Ovary (tissue), 7 donors: ENCODE measurements at regions not wholly inside any gene's neighbourhood (a gene's known extent, or its start where the extent isn't known, plus 50 kb on each side); places are given as distances from the start of the nearest gene placed in this dataset.

ENCODE experiments used
- DNase-seq, 5 donors: peaks; one replicate each; pipeline ENCODE4 v3.0.0-alpha.2; 2019 to 2020
- H3K27ac ChIP-seq, 2 donors: fragments of 200-600 bp; one replicate each; pipeline versions ENCODE4 v1.5.1 to v1.8.0; 2019 to 2022
- H3K27me3 ChIP-seq: fragments of 200-600 bp; one replicate; pipeline ENCODE4 v1.8.0; 2022
- H3K36me3 ChIP-seq: fragments of 200-600 bp; sonication (generic); one replicate; pipeline ENCODE4 v1.5.1; 2019
- H3K4me1 ChIP-seq: one replicate; pipeline ENCODE4 v1.8.1; 2013; ENCODE audit warnings: mild to moderate bottlenecking, moderate library complexity; ENCODE audit not compliant: insufficient read depth
- H3K4me3 ChIP-seq: fragments of 200-600 bp; sonication (generic); one replicate; pipeline ENCODE4 v1.5.1; 2017
- H3K9me3 ChIP-seq, 2 donors: fragments of 200-600 bp in 1 of 2; sonication (generic) in 1 of 2; one replicate each; pipeline versions ENCODE4 v1.5.1 to v1.8.1; 2013 to 2019; ENCODE audit warnings: mild to moderate bottlenecking in 1 of 2, moderate library complexity in 1 of 2
- EP300 ChIP-seq: sonication (generic); formaldehyde crosslinking; IDR thresholded peaks from one replicate; pipeline ENCODE4 v1.6.1; 2017; ENCODE audit warnings: antibody characterized with exemption
- POLR2A ChIP-seq: fragments of 450-650 bp; IDR thresholded peaks from one replicate; pipeline ENCODE4 v1.6.1; 2017; ENCODE audit warnings: antibody characterized with exemption, mild to moderate bottlenecking, moderate library complexity
- WGBS, 3 donors: extraction: QIAGEN DNeasy Blood & Tissue Kit in 1 of 3; methylation state at CpG; one replicate each; pipeline versions ENCODE4 v1.1.5 to v1.1.7; 2013 to 2017; 5-methylcytosine and 5-hydroxymethylcytosine counted together
- intact Hi-C, 4 donors: fragments of 100-400 bp; cut with DNase I; formaldehyde crosslinking; loops; one replicate each; pipeline versions ENCODE4 v1.11.0 to v1.15.1; 2022 to 2023
- TF ChIP-seq, protein P1 (sequence below), 3 donors: fragments of 450-650 bp in 2 of 3; fragments of 200-600 bp in 1 of 3; IDR thresholded peaks; one replicate each; pipeline versions ENCODE4 v1.5.1 to v1.8.0; 2016 to 2022; ENCODE audit warnings: antibody characterized with exemption in 3 of 3, mild to moderate bottlenecking in 1 of 3
- donor health status: DM: no; HTN: no; CAD: no; lungs with moderate emphysema.
- donor health status: DM: no; HTN: no; CAD: no.
- donor health status: Bipolar disorder and iron deficiency.
- donor health status: DM: no; HTN: no; CAD: no.
- donor health status: DM: yes; HTN: yes; CAD: no.

DNA sequence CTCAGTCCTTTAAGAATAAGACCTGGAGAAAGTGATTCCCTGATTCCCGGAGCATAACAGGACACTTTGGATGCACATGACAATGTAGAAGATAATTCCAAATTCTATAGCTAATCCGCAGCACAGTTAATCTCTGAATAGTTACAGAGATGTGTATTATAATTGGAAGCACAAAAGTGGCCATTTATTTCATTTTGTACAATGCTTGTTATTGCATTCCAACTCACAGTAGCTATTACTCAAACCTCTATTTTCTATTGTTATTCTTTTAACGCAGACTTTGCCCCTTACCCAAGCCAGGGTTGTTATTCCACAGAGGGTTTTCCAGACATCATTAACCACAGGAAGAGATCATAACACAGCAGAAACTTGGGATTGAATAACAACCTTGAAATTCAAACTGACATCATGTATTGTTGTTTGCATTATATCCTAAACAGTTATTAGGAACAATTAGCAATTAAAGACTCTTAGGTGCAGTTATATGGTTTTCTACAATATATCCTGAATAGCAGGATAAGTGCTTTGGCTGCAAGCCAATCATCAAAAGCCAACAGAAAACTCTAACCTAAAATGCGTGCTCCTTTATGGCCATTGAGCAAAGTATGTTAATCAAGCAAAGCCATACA lies 984.0 kb upstream of the TENM3 start:
- Histone ChIP-seq H3K9me3 (no peaks in the 10 kb centered on the region), H3K4me3 (no peak overlapping the region), H3K27me3 (no peaks in the 10 kb centered on the region), H3K27ac (no peak overlapping the region), H3K4me1 (no peaks in the 10 kb centered on the region), H3K36me3 (no peaks in the 10 kb centered on the region)
- TF ChIP-seq POLR2A (no peak), EP300 (no peak)
- TF ChIP-seq, protein P1, sequence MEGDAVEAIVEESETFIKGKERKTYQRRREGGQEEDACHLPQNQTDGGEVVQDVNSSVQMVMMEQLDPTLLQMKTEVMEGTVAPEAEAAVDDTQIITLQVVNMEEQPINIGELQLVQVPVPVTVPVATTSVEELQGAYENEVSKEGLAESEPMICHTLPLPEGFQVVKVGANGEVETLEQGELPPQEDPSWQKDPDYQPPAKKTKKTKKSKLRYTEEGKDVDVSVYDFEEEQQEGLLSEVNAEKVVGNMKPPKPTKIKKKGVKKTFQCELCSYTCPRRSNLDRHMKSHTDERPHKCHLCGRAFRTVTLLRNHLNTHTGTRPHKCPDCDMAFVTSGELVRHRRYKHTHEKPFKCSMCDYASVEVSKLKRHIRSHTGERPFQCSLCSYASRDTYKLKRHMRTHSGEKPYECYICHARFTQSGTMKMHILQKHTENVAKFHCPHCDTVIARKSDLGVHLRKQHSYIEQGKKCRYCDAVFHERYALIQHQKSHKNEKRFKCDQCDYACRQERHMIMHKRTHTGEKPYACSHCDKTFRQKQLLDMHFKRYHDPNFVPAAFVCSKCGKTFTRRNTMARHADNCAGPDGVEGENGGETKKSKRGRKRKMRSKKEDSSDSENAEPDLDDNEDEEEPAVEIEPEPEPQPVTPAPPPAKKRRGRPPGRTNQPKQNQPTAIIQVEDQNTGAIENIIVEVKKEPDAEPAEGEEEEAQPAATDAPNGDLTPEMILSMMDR (IDR thresholded peaks at IDR 0.05), result no peak
- intact Hi-C loops, result no loop called here
- DNase-seq, result no peak
- WGBS, 3 donors, result 51 to 56% (median 56%) methylated on average over 4 of the region's 4 CpGs

DNA sequence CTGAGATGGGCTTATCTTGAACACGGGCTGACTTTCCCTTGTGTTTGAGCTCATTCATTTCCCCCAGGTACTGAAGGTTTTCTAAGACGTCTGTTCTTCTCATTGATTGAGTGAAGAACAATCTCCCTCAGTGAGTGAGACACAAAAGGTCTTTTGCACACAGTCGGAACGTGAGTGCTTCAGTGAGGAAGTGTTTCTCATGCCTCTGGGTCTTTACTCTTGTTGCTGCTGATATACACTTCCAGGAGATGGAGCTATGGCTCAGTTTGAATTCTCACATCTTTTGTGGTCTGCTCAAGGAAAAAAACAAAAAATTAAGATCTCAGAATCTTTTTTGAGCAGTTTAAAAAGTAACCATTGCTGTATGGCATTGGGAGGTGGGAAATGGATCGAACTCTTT lies 981.9 kb upstream of the TENM3 start:
- intact Hi-C loops, result no loop called here
- no peaks in the 10 kb centered on the region for H3K27me3 ChIP-seq
- TF ChIP-seq EP300 (no peak), POLR2A (no peak)
- TF ChIP-seq, protein P1 (IDR thresholded peaks at IDR 0.05), result no peak
- DNase-seq, result no peak
- WGBS, 3 donors, result 16 to 24% (median 17%) methylated on average over 5 of the region's 5 CpGs
- no peaks in the 10 kb centered on the region for H3K9me3 ChIP-seq
- no peaks in the 10 kb centered on the region for H3K36me3 ChIP-seq
- no peak overlapping the region for H3K27ac ChIP-seq
- no peak overlapping the region for H3K4me3 ChIP-seq
- no peaks in the 10 kb centered on the region for H3K4me1 ChIP-seq

DNA sequence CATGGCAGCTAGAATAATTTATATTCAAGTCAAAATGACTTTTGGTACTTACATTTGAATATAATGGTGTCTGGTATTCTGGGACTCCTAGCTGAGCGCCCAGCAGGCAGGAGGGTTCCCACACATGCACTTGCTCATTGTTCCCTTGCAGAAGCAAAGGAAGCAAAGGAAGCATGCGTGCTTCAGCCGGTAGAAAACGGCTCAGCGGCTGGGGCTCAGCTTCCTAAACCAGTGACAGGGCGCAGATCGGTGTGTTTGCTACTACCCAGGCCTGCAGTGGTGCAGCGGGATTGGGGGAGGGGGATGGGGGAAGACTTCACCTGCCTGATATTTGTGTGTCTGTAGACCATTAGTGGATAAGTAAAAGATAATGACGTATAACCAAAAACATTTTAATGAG lies 978.3 kb upstream of the TENM3 start:
- H3K36me3 ChIP-seq, result no peaks in the 10 kb centered on the region
- H3K9me3 ChIP-seq, result no peaks in the 10 kb centered on the region
- no peaks in the 10 kb centered on the region for H3K4me1 ChIP-seq
- WGBS, 3 donors, result 31 to 43% (median 38%) methylated on average over 9 of the region's 9 CpGs
- no peak overlapping the region for H3K27ac ChIP-seq
- DNase-seq, result no peak
- H3K4me3 ChIP-seq, result no peak overlapping the region
- intact Hi-C loops, result no loop called here
- no peaks in the 10 kb centered on the region for H3K27me3 ChIP-seq
- no peak for TF ChIP-seq EP300
- TF ChIP-seq, protein P1 (IDR thresholded peaks at IDR 0.05), result no peak
- TF ChIP-seq POLR2A, result no peak

DNA sequence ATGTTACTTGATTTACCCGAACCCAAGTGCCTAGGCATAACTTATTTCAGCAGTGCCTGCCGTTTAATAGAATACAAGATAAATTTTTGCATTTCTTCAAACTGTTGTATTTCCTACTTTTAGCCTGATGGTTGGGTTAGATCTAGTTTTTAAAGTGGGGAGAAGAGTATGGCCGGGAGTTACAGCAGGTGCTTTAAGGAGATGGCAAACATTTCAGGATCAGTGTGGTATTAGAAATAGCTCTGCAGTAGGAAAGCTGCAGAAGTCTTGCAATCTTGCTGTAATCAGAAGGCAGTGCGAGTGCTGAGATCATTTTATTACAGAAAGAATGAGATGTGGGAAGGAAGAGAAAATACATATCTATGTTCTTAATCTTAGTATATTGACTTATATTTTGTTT lies 977.8 kb upstream of the TENM3 start:
- WGBS, 3 donors, result 53 to 68% (median 63%) methylated on average over 4 of the region's 4 CpGs
- Histone ChIP-seq H3K4me1 (no peaks in the 10 kb centered on the region), H3K36me3 (no peaks in the 10 kb centered on the region), H3K27me3 (no peaks in the 10 kb centered on the region), H3K27ac (no peak overlapping the region), H3K4me3 (no peak overlapping the region), H3K9me3 (no peaks in the 10 kb centered on the region)
- TF ChIP-seq POLR2A (no peak), EP300 (no peak)
- TF ChIP-seq, protein P1 (IDR thresholded peaks at IDR 0.05), result no peak
- intact Hi-C loops, result no loop called here
- DNase-seq, result no peak
